Naive thymus-derived CD8-positive, alpha-beta T cell (primary cell): ENCODE measurements at regions not wholly inside any gene's neighbourhood (a gene's known extent, or its start where the extent isn't known, plus 50 kb on each side); places are given as distances from the start of the nearest gene placed in this dataset.
"Not testable (repeated sequence)": the region's sequence is repeated elsewhere in the genome, so short reads cannot be mapped to it uniquely, and the experiment has no call there.

ENCODE experiments used
- ATAC-seq, 2 donors: fragments of 150-1000 bp; cut with Tn5 transposase in 1 of 2; sonication (Bioruptor Pico), chemical (Tn5 transposase) in 1 of 2; 1 replicate in 1 of 2; 2 replicates in 1 of 2; pipeline ENCODE4 v1.10.0; 2021; ENCODE audit warnings: mild to moderate bottlenecking in 2 of 2, moderate library complexity in 2 of 2
- POLR2A ChIA-PET: fragments of 350-600 bp; sonication (Branson Sonifier 250); formaldehyde crosslinking; loops from one replicate; lab custom pipeline; 2021; ENCODE audit warnings: antibody characterized with exemption; lab: Charles Lee
- DNase-seq, 10 donors: peaks; one replicate each; pipeline versions ENCODE4 v3.0.0 to v3.0.0-alpha.2; 2020 to 2022
- H3K27ac Mint-ChIP-seq, 10 donors: one replicate each; pipeline ENCODE4 v1.8.0; 2020 to 2022; ENCODE audit warnings: mild to moderate bottlenecking in 10 of 10, mixed read lengths in 10 of 10, moderate library complexity in 4 of 10, inconsistent platforms in 1 of 10
- H3K27me3 Mint-ChIP-seq, 5 donors: one replicate each; pipeline ENCODE4 v1.8.0; 2021 to 2022; ENCODE audit warnings: mixed read lengths in 5 of 5
- H3K36me3 Mint-ChIP-seq, 3 donors: one replicate each; pipeline ENCODE4 v1.8.0; 2020 to 2022; ENCODE audit warnings: mixed read lengths in 3 of 3, mild to moderate bottlenecking in 2 of 3, inconsistent platforms in 1 of 3
- H3K4me1 Mint-ChIP-seq, 4 donors: one replicate each; pipeline ENCODE4 v1.8.0; 2021 to 2022; ENCODE audit warnings: mixed read lengths in 4 of 4
- H3K4me3 Mint-ChIP-seq, 10 donors: one replicate each; pipeline ENCODE4 v1.8.0; 2020 to 2022; ENCODE audit warnings: mild to moderate bottlenecking in 10 of 10, mixed read lengths in 10 of 10, moderate library complexity in 6 of 10, inconsistent platforms in 1 of 10
- H3K9me3 Mint-ChIP-seq, 9 donors: one replicate each; pipeline ENCODE4 v1.8.0; 2020 to 2022; ENCODE audit warnings: mixed read lengths in 9 of 9, mild to moderate bottlenecking in 3 of 9, inconsistent platforms in 1 of 9, moderate library complexity in 1 of 9

DNA sequence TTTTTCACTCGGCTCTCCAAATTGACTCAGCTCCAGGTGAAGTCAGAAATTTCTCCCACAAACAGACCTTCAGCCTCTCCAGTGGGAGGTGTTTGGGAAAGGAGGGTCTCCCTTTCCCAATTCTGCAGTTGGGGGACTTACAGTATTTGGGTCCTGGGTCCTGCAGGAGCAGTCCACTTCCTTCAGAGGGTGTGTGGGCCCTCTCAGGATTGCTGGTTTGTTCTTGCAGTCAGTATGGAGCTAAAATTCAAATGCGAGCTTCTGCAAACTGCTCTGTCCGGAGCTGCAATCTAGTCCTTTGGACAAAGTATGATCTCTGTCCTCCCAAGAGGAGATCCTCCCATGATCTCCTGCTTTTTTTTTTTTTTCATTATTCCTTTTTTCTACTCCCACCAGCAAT, 87.9 kb upstream of the MSTN start:
- Mint-ChIP-seq H3K27me3 (peaks cover 0 to 4% (median 0%) of the 10 kb centered on the region in 5 donors), H3K4me1 (peaks cover 0 to 2% (median 0%) of the 10 kb centered on the region in 4 donors), H3K4me3 (no peak overlapping the region), H3K36me3 (peaks cover 0 to 39% (median 14%) of the 10 kb centered on the region in 3 donors), H3K9me3 (peaks cover 16 to 64% (median 24%) of the 10 kb centered on the region in 9 donors), H3K27ac (no peak overlapping the region)
- ATAC-seq (no peak), DNase-seq (no peak)
- POLR2A ChIA-PET = no interaction called here

DNA sequence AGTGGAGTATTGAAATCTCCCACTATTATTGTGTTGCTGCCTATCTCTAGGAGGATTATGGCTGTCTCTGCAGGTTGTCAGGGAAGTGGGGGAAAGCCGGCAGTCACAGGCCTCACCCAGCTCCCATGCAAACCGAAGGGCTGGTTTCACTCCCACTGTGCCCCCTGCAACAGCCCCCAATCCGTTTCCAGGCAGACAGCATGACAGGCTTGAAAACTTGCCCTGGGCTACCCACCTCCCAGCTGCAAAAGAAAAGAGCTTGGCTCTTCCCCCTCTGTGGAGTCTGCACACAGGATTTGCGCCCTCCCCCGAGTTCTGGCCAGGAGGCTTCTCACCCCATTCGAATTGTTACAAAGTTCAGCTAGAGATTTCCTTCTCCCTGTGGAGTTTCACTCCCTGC, 87.4 kb upstream of the MSTN start:
- peaks cover 16 to 64% (median 24%) of the 10 kb centered on the region in 9 donors for H3K9me3 Mint-ChIP-seq
- POLR2A ChIA-PET = no interaction called here
- no peak for DNase-seq
- peaks cover 0 to 2% (median 0%) of the 10 kb centered on the region in 4 donors for H3K4me1 Mint-ChIP-seq
- H3K4me3 Mint-ChIP-seq = no peak overlapping the region
- peaks cover 0 to 39% (median 14%) of the 10 kb centered on the region in 3 donors for H3K36me3 Mint-ChIP-seq
- peaks cover 0 to 4% (median 0%) of the 10 kb centered on the region in 5 donors for H3K27me3 Mint-ChIP-seq
- H3K27ac Mint-ChIP-seq = peak overlapping the region in 1 of 10 donors; percentile 4
- no peak for ATAC-seq

DNA sequence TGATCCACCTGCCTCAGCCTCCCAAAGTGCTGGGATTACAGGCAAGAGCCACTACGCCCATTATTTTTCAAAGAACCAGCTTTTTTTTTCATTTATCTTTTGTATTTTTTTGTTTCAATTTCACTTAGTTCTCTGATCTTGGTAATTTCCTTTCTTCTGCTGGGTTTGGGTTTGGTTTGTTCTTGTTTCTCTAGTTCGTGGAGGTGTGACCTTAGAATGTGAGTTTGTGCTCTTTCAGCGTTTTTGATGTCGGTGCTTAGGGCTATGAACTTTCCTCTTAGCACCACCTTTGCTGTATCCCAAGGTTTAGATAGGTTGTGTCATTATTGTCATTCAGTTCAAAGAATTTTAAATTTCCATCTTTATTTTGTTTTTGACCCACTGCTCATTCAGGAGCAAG, 86.7 kb upstream of the MSTN start:
- peaks cover 18 to 64% (median 24%) of the 10 kb centered on the region in 9 donors for H3K9me3 Mint-ChIP-seq
- H3K27me3 Mint-ChIP-seq = peaks cover 0 to 4% (median 0%) of the 10 kb centered on the region in 5 donors
- ATAC-seq = no peak
- POLR2A ChIA-PET = no interaction called here
- peaks cover 0 to 39% (median 14%) of the 10 kb centered on the region in 3 donors for H3K36me3 Mint-ChIP-seq
- peak in 1 of 10 donors; percentile 8 for DNase-seq
- H3K4me3 Mint-ChIP-seq = peak overlapping the region in 2 of 10 donors; percentile 53 to 60
- peaks cover 0 to 2% (median 0%) of the 10 kb centered on the region in 4 donors for H3K4me1 Mint-ChIP-seq
- peak overlapping the region in 4 of 10 donors; percentile 14 to 73 (median 37) for H3K27ac Mint-ChIP-seq

DNA sequence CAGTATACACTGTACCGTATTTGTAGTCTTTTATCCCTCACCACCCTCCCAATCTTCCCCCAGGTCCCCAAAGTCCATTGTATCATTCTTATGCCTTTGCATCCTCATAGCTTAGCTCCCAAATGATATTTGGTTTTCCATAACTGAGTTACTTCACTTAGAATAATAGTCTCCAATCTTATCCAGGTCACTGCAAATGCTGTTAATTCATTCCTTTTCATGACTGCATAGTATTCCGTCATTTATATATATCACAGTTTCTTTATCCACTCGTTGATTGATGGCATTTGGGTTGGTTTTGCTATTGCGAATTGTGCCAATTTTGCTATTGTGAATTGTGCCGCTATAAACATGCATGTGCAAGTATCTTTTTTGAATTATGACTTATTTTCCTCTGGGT, 83.6 kb upstream of the MSTN start:
- peaks cover 22 to 74% (median 37%) of the 10 kb centered on the region in 9 donors for H3K9me3 Mint-ChIP-seq
- ATAC-seq, H3K4me1 Mint-ChIP-seq, DNase-seq, H3K27me3 Mint-ChIP-seq, POLR2A ChIA-PET, H3K4me3 Mint-ChIP-seq, H3K27ac Mint-ChIP-seq: not testable (repeated sequence)
- peaks cover 0 to 47% (median 23%) of the 10 kb centered on the region in 3 donors for H3K36me3 Mint-ChIP-seq

DNA sequence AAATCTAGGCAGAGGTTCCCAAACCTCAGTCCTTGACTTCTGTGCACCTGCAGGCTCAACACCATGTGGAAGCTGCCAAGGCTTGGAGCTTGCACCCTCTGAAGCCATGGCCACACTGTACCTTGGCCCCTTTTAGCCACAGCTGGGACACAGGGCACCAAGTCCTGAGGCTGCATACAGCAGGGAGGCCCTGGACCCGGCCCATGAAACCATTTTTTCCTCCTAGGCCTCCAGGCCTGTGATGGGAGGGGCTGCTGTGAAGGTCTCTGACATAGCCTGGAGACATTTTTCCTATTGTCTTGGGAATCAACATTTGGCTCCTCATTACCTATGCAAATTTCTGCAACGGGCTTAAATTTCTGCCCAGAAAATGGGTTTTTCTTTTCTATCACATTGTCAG, 77.9 kb upstream of the MSTN start:
- H3K27me3 Mint-ChIP-seq, ATAC-seq, H3K27ac Mint-ChIP-seq, DNase-seq, H3K4me1 Mint-ChIP-seq, POLR2A ChIA-PET, H3K4me3 Mint-ChIP-seq: not testable (repeated sequence)
- H3K9me3 Mint-ChIP-seq = peaks cover 18 to 60% (median 32%) of the 10 kb centered on the region in 9 donors
- H3K36me3 Mint-ChIP-seq = peaks cover 0 to 51% (median 43%) of the 10 kb centered on the region in 3 donors

DNA sequence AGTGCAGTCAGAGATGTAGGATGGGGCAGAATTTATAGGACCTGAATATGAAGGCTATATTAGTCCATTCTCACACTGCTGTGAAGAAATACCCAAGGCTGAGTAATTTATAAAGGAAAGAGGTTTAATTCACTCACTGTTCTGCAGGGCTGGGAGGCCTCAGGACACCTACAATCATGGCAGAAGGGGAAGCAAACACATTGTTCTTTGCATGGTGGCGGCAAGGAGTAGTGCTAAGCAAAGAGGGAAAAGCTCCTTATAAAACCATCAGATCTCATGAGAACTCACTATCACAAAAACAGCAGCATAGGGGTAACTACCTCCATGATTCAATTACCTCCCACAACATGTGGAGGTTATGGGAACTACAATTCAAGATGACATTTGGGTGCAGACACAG, 76.8 kb upstream of the MSTN start:
- Mint-ChIP-seq H3K27ac (no peak overlapping the region), H3K36me3 (peaks cover 0 to 53% (median 43%) of the 10 kb centered on the region in 3 donors), H3K4me3 (no peak overlapping the region), H3K9me3 (peaks cover 20 to 63% (median 32%) of the 10 kb centered on the region in 9 donors), H3K4me1 (no peaks in the 10 kb centered on the region), H3K27me3 (peaks cover 0 to 4% (median 0%) of the 10 kb centered on the region in 5 donors)
- POLR2A ChIA-PET = no interaction called here
- ATAC-seq = no peak
- DNase-seq = no peak

DNA sequence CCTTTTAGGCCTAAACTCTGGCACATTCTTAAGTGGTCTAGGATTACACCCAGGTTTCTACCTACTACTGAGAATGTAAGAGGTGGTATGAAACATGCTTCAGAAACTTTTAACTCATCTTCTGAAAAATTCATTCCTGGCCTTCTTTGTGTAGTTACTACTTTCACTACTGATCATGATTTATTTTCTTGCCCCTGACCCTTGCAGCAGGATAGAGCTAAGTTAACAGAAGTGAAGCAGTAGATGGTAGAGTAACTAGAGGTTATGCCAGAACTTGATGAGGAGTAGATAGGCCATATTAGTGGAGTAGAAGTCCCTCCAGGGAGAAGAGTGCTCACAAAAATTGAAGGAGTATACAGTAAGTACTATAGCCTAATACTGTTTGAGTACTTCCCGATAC, 75.5 kb upstream of the MSTN start:
- no peaks in the 10 kb centered on the region for H3K4me1 Mint-ChIP-seq
- DNase-seq (no peak), ATAC-seq (no peak)
- peaks cover 0 to 4% (median 0%) of the 10 kb centered on the region in 5 donors for H3K27me3 Mint-ChIP-seq
- peaks cover 20 to 58% (median 32%) of the 10 kb centered on the region in 9 donors for H3K9me3 Mint-ChIP-seq
- H3K27ac Mint-ChIP-seq = no peak overlapping the region
- peaks cover 0 to 53% (median 41%) of the 10 kb centered on the region in 3 donors for H3K36me3 Mint-ChIP-seq
- POLR2A ChIA-PET = no interaction called here
- H3K4me3 Mint-ChIP-seq = no peak overlapping the region

DNA sequence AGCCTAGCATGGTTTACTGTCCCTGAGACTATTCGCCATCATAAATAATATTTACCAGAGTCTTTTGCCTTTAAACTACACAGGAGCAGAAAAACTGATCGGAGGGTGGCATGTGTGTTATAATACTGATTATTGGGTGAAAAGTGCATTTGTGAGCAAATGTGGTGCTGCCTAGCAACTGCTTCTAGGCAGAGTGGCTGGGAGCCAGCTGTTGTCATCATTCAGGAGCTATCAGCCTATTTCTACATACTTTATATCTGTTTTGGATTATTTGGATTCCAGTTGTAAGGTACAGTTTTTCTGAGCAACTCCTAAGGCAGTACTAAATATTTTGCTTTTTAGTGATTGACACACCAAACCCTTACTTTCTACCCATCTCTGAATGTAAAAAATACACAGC, 75.0 kb upstream of the MSTN start:
- no peak for DNase-seq
- Mint-ChIP-seq H3K4me1 (no peaks in the 10 kb centered on the region), H3K36me3 (peaks cover 0 to 53% (median 41%) of the 10 kb centered on the region in 3 donors), H3K9me3 (peaks cover 20 to 57% (median 32%) of the 10 kb centered on the region in 9 donors), H3K27me3 (peaks cover 0 to 4% (median 0%) of the 10 kb centered on the region in 5 donors), H3K4me3 (no peak overlapping the region), H3K27ac (no peak overlapping the region)
- POLR2A ChIA-PET = no interaction called here
- no peak for ATAC-seq

DNA sequence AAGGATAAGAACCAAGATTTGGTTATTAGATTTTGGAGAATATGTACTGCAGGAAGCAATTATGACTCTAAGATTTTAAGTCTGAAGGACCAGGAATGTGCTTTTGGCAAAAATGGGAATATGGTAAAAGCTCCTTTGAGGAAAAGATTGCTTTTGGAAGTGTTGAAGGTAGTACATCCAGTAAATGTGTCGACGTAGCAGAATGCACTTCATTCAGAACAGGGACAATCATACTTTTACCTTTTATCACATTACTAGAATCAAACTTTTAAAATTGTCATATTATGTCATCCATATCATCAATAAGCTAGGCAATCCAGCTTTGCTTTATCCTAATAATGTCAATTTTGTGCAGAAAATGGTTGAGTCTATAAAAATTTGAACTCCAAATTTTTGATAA, 74.3 kb upstream of the MSTN start:
- peaks cover 0 to 46% (median 37%) of the 10 kb centered on the region in 3 donors for H3K36me3 Mint-ChIP-seq
- no peak for ATAC-seq
- H3K4me3 Mint-ChIP-seq = no peak overlapping the region
- peaks cover 18 to 51% (median 26%) of the 10 kb centered on the region in 9 donors for H3K9me3 Mint-ChIP-seq
- no peak for DNase-seq
- POLR2A ChIA-PET = no interaction called here
- H3K27me3 Mint-ChIP-seq = peaks cover 0 to 4% (median 0%) of the 10 kb centered on the region in 5 donors
- H3K4me1 Mint-ChIP-seq = no peaks in the 10 kb centered on the region
- no peak overlapping the region for H3K27ac Mint-ChIP-seq

DNA sequence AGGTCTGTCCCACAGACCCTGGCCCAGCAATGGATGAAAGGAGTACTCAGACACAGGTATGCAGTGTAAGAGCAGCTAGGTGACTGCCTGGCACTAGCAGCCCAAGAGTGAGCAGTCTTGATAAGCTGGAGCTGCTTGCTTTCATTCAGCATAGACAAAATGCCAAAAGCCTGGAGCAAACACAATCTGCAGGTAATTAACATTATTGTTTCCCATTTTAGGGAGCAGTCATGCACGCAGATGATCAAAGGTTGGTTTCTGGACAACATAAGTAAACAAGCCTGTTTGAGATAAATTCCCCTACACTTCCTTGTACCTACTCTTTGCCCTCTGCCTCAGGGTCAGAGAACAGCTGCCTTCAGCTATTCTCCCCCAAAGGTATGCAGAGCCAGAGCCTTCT, 73.7 kb upstream of the MSTN start:
- Mint-ChIP-seq H3K4me3 (no peak overlapping the region), H3K27ac (no peak overlapping the region), H3K36me3 (peaks cover 0 to 40% (median 37%) of the 10 kb centered on the region in 3 donors), H3K27me3 (peaks cover 0 to 4% (median 0%) of the 10 kb centered on the region in 5 donors), H3K4me1 (no peaks in the 10 kb centered on the region), H3K9me3 (peaks cover 14 to 45% (median 21%) of the 10 kb centered on the region in 9 donors)
- POLR2A ChIA-PET = no interaction called here
- ATAC-seq (no peak), DNase-seq (no peak)

DNA sequence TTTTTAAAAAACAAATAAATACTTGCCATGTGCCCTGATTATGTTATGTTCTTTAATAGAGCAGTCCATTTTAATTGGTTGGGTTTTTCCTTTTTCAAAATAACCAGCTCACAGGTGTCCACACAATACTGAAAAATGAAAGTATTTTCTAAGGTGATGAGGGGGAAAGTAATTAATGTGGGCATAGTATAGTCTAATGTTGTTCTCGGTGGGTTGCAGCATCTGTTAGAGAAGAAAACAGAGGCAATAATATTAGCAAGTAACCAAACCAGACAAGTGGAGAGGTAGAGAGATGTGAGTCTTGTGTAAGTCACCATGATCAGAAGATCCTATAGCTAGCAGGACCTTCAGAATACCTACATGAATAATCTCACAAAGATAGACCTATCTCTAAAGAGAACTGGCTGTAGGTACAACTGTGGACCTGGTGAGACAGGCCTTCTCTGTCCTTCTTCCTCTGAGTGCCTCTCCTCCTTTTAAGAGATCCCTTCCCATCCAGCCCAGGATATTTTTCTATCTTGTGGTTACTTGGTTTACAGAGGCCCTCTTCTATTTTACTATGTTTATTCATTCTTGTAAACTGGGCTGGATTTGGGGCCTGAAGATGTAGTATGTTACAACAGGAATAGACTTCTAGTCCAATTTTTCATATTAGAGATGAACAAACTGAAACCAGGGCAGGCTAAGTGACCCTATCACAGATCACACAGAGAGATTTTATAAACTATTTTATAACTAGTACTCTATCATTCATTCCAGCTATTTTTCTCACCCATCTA, 67.1 kb upstream of the MSTN start:
- no peak overlapping the region for H3K27ac Mint-ChIP-seq
- no peak overlapping the region for H3K4me3 Mint-ChIP-seq
- DNase-seq = no peak
- H3K4me1 Mint-ChIP-seq = no peaks in the 10 kb centered on the region
- H3K9me3 Mint-ChIP-seq = peaks cover 0 to 2% (median 0%) of the 10 kb centered on the region in 9 donors
- POLR2A ChIA-PET = no interaction called here
- no peak for ATAC-seq
- H3K27me3 Mint-ChIP-seq = no peaks in the 10 kb centered on the region
- H3K36me3 Mint-ChIP-seq = peaks cover 0 to 12% (median 0%) of the 10 kb centered on the region in 3 donors

DNA sequence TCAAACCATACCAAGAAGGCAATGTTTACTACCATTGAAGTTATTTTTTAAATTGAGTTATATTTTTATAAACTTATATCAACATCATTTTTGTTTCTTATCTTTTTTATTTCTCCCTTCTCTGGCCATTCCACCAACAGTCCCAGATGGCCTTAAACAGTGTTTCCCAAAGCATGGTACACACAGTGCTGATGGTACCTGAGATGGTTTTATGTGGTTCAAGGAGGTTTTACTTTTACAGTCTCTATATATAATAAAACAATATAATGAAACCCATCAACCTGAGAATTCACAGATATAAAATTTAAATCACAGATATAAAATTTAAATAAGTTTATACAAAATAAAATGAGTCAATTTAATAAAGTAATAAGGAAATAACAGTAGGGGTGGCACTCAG, 65.1 kb upstream of the MSTN start:
- no peak for DNase-seq
- no peaks in the 10 kb centered on the region for H3K4me1 Mint-ChIP-seq
- peaks cover 0 to 12% (median 0%) of the 10 kb centered on the region in 3 donors for H3K36me3 Mint-ChIP-seq
- H3K9me3 Mint-ChIP-seq = no peaks in the 10 kb centered on the region
- H3K27ac Mint-ChIP-seq = no peak overlapping the region
- ATAC-seq = no peak
- H3K27me3 Mint-ChIP-seq = no peaks in the 10 kb centered on the region
- no peak overlapping the region for H3K4me3 Mint-ChIP-seq
- POLR2A ChIA-PET = no interaction called here

DNA sequence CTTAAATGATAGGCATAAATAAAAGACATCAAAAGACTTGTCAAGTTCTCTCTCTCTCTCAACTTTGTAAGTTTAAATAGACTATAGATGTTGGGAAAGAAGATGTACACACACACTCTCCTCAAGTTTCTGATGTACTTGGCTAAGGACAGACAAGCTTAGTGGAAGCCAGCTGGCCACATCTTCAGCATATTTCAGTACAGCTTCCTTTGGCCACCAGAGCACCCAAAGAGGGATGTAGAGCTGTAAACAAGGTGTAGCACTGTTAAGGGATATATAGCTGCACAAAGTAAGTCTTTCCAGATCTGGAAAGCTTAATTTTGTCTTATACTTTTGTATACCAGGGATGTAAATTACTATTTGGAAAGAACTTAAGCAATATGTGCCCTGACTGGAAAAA, 64.3 kb upstream of the MSTN start:
- Mint-ChIP-seq H3K27me3 (no peaks in the 10 kb centered on the region), H3K27ac (no peak overlapping the region), H3K9me3 (no peaks in the 10 kb centered on the region), H3K36me3 (peaks cover 0 to 12% (median 0%) of the 10 kb centered on the region in 3 donors), H3K4me3 (no peak overlapping the region), H3K4me1 (peaks cover 0 to 4% (median 2%) of the 10 kb centered on the region in 4 donors)
- no peak for ATAC-seq
- no peak for DNase-seq
- POLR2A ChIA-PET = no interaction called here
